Neural cell (in vitro differentiated cells): ENCODE measurements at regions not wholly inside any gene's neighbourhood (a gene's known extent, or its start where the extent isn't known, plus 50 kb on each side); places are given as distances from the start of the nearest gene placed in this dataset.

ENCODE experiments used
- H2AFZ ChIP-seq: fragments of 200-600, 300-800 bp; sonication (generic), shearing (Covaris generic); 2 replicates; pipeline ENCODE4 v1.6.0; 2014; ENCODE audit warnings: low read depth, mild to moderate bottlenecking, antibody characterized with exemption, low read length, moderate library complexity
- H3F3A ChIP-seq: fragments of 200-600 bp; shearing (Covaris generic); 2 replicates; pipeline ENCODE4 v1.6.1; 2016; ENCODE audit warnings: mild to moderate bottlenecking, moderate library complexity, mixed read lengths, antibody characterized with exemption, low read length; ENCODE audit not compliant: insufficient read depth, poor library complexity, severe bottlenecking
- H3K27ac ChIP-seq: fragments of 200-600, 300-800 bp; sonication (generic), shearing (Covaris generic); 2 replicates; pipeline ENCODE4 v1.5.1; 2014; ENCODE audit warnings: mild to moderate bottlenecking, low read length, moderate library complexity
- H3K27me3 ChIP-seq: fragments of 300-800, 200-600 bp; sonication (generic), shearing (Covaris generic); 2 replicates; pipeline ENCODE4 v1.6.0; 2014; ENCODE audit warnings: mild to moderate bottlenecking, low read depth, low read length, moderate library complexity; ENCODE audit not compliant: insufficient read depth
- H3K36me3 ChIP-seq: fragments of 300-800, 200-600 bp; sonication (generic), shearing (Covaris generic); 2 replicates; pipeline ENCODE4 v1.5.1; 2014; ENCODE audit warnings: mild to moderate bottlenecking, antibody characterized with exemption, low read length, moderate library complexity; ENCODE audit not compliant: insufficient read depth
- H3K4me2 ChIP-seq: fragments of 300-800, 200-600 bp; sonication (generic), shearing (Covaris generic); 2 replicates; pipeline ENCODE4 v1.6.0; 2014; ENCODE audit warnings: mild to moderate bottlenecking, low read length
- H3K4me3 ChIP-seq: fragments of 300-800, 200-600 bp; sonication (generic), shearing (Covaris generic); 2 replicates; pipeline ENCODE4 v1.5.1; 2014; ENCODE audit warnings: mild to moderate bottlenecking, low read length, moderate library complexity
- H3K79me2 ChIP-seq: fragments of 200-600 bp; shearing (Covaris generic); replicated peaks from 2 replicates; pipeline ENCODE4 v1.6.0; 2014; ENCODE audit warnings: mild to moderate bottlenecking, low read length, moderate library complexity; ENCODE audit not compliant: insufficient read depth
- H3K9ac ChIP-seq: fragments of 300-800, 200-600 bp; sonication (generic), shearing (Covaris generic); 2 replicates; pipeline ENCODE4 v1.6.1; 2016; ENCODE audit warnings: mild to moderate bottlenecking, low read length, mixed read lengths
- H3K9me2 ChIP-seq: fragments of 200-600 bp; shearing (Covaris generic); 2 replicates; pipeline ENCODE4 v1.6.1; 2016; ENCODE audit warnings: mild to moderate bottlenecking, low read length, mixed read lengths; ENCODE audit not compliant: insufficient read depth
- H3K9me3 ChIP-seq: fragments of 200-600, 300-800 bp; sonication (generic), shearing (Covaris generic); 2 replicates; pipeline ENCODE4 v1.6.1; 2016; ENCODE audit warnings: mild to moderate bottlenecking, mixed run types, low read length, moderate library complexity, mixed read lengths
- H4K20me1 ChIP-seq: fragments of 200-600 bp; shearing (Covaris generic); 2 replicates; pipeline ENCODE4 v1.6.1; 2016; ENCODE audit warnings: mild to moderate bottlenecking, mixed run types; ENCODE audit not compliant: insufficient read depth
- EP300 ChIP-seq: fragments of 450-650 bp; conservative IDR thresholded peaks from 2 replicates; pipeline ENCODE4 v1.6.1; 2014; ENCODE audit warnings: antibody characterized with exemption, mild to moderate bottlenecking, moderate library complexity; ENCODE audit not compliant: poor library complexity, severe bottlenecking
- EZH2 ChIP-seq: fragments of 200-600, 300-800 bp; shearing (Covaris generic), sonication (generic); IDR thresholded peaks from 2 replicates; pipeline ENCODE4 v1.6.1; 2014; ENCODE audit warnings: antibody characterized with exemption, low read length, borderline replicate concordance, mild to moderate bottlenecking; ENCODE audit not compliant: insufficient read depth, poor library complexity, severe bottlenecking
- MXI1 ChIP-seq: fragments of 450-650 bp; conservative IDR thresholded peaks from 2 replicates; pipeline ENCODE4 v1.6.1; 2014; ENCODE audit warnings: antibody characterized with exemption, mild to moderate bottlenecking; ENCODE audit not compliant: poor library complexity, severe bottlenecking
- POLR2AphosphoS5 ChIP-seq: IDR thresholded peaks from 2 replicates; pipeline ENCODE4 v1.6.1; 2012
- RAD21 ChIP-seq: fragments of 450-650 bp; conservative IDR thresholded peaks from 2 replicates; pipeline ENCODE4 v1.6.1; 2014; ENCODE audit warnings: antibody characterized with exemption, mild to moderate bottlenecking, moderate library complexity
- SMC3 ChIP-seq: fragments of 450-650 bp; conservative IDR thresholded peaks from 2 replicates; pipeline ENCODE4 v1.6.1; 2014; ENCODE audit warnings: antibody characterized with exemption, mild to moderate bottlenecking, moderate library complexity; ENCODE audit not compliant: poor library complexity
- TAF1 ChIP-seq: IDR thresholded peaks from 2 replicates; pipeline ENCODE4 v1.6.1; 2012; ENCODE audit warnings: low read depth
- TF ChIP-seq, protein P1 (sequence below): fragments of 450-650 bp; IDR thresholded peaks from 2 replicates; pipeline ENCODE4 v1.5.1; 2014; ENCODE audit warnings: antibody characterized with exemption, mild to moderate bottlenecking, moderate library complexity; ENCODE audit not compliant: poor library complexity, severe bottlenecking
- TF ChIP-seq, protein P2 (sequence below): IDR thresholded peaks from 2 replicates; pipeline ENCODE4 v1.6.1; 2012; ENCODE audit warnings: borderline replicate concordance

DNA sequence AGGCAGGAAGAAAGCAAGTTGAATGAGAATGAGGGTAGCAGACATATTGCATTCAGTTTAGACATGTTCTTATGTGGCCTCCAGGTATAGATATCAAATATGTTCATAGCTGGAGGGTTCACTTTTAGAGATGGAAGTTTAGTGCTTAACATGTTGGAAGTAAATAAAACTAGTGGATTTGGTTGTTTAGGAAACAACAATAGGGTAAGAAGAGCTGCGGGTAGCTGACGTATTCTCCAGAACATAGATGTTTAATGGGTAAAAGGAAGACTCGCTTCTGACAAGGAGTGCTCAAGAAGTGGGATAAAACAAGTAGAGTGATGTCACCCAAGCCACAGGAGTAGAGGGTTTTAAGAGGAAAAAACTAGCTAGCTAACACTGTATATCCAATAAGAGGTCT lies 128.4 kb upstream of the COL21A1 start:
- H3K27me3 ChIP-seq, result no peaks in the 10 kb centered on the region
- H3F3A ChIP-seq, result no peaks in the 10 kb centered on the region
- no peaks in the 10 kb centered on the region for H4K20me1 ChIP-seq
- H3K9me3 ChIP-seq, result no peaks in the 10 kb centered on the region
- no peak overlapping the region for H2AFZ ChIP-seq
- no peak overlapping the region for H3K4me3 ChIP-seq
- H3K79me2 ChIP-seq, result no peaks in the 10 kb centered on the region
- no peaks in the 10 kb centered on the region for H3K36me3 ChIP-seq
- H3K27ac ChIP-seq, result no peak overlapping the region
- TF ChIP-seq, protein P1, sequence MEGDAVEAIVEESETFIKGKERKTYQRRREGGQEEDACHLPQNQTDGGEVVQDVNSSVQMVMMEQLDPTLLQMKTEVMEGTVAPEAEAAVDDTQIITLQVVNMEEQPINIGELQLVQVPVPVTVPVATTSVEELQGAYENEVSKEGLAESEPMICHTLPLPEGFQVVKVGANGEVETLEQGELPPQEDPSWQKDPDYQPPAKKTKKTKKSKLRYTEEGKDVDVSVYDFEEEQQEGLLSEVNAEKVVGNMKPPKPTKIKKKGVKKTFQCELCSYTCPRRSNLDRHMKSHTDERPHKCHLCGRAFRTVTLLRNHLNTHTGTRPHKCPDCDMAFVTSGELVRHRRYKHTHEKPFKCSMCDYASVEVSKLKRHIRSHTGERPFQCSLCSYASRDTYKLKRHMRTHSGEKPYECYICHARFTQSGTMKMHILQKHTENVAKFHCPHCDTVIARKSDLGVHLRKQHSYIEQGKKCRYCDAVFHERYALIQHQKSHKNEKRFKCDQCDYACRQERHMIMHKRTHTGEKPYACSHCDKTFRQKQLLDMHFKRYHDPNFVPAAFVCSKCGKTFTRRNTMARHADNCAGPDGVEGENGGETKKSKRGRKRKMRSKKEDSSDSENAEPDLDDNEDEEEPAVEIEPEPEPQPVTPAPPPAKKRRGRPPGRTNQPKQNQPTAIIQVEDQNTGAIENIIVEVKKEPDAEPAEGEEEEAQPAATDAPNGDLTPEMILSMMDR, result no peak
- TF ChIP-seq TAF1 (no peak), EP300 (no peak), POLR2AphosphoS5 (no peak), SMC3 (no peak), EZH2 (no peak), RAD21 (no peak), MXI1 (no peak)
- TF ChIP-seq, protein P2, sequence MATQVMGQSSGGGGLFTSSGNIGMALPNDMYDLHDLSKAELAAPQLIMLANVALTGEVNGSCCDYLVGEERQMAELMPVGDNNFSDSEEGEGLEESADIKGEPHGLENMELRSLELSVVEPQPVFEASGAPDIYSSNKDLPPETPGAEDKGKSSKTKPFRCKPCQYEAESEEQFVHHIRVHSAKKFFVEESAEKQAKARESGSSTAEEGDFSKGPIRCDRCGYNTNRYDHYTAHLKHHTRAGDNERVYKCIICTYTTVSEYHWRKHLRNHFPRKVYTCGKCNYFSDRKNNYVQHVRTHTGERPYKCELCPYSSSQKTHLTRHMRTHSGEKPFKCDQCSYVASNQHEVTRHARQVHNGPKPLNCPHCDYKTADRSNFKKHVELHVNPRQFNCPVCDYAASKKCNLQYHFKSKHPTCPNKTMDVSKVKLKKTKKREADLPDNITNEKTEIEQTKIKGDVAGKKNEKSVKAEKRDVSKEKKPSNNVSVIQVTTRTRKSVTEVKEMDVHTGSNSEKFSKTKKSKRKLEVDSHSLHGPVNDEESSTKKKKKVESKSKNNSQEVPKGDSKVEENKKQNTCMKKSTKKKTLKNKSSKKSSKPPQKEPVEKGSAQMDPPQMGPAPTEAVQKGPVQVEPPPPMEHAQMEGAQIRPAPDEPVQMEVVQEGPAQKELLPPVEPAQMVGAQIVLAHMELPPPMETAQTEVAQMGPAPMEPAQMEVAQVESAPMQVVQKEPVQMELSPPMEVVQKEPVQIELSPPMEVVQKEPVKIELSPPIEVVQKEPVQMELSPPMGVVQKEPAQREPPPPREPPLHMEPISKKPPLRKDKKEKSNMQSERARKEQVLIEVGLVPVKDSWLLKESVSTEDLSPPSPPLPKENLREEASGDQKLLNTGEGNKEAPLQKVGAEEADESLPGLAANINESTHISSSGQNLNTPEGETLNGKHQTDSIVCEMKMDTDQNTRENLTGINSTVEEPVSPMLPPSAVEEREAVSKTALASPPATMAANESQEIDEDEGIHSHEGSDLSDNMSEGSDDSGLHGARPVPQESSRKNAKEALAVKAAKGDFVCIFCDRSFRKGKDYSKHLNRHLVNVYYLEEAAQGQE, result no peak
- H3K9me2 ChIP-seq, result no peaks in the 10 kb centered on the region
- no peak overlapping the region for H3K4me2 ChIP-seq
- no peak overlapping the region for H3K9ac ChIP-seq

DNA sequence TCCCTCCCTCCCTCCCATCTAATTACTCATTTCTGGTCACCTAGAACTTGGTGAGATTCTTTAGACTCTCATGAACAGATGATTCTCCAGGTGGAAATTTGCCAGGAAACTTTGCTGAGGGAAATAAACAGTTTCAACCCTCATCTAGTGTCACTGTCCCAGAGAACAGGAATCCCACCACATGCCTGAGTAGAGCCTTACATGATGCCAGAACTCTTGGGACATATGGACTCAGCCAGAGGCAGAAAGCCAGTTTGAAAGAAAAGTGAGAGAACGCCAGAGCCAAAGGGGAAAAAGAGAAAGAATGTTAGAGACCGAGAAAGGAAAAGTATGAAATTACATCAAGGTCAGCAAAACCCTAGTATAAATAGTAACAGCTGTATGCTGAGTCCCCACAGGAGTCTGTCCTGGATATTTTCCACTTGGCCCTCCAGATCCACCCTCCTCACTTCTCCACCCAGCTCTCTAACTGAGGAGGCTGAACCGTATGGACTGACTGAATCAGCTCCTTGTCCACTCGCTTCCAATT lies 127.5 kb upstream of the COL21A1 start:
- H3K9ac ChIP-seq, result no peak overlapping the region
- no peaks in the 10 kb centered on the region for H3K27me3 ChIP-seq
- no peak overlapping the region for H3K4me3 ChIP-seq
- no peak overlapping the region for H3K27ac ChIP-seq
- TF ChIP-seq RAD21 (no peak), EP300 (no peak), EZH2 (no peak), TAF1 (no peak), POLR2AphosphoS5 (no peak), SMC3 (no peak), MXI1 (no peak)
- TF ChIP-seq, protein P2, result no peak
- TF ChIP-seq, protein P1, result no peak
- H3K9me2 ChIP-seq, result no peaks in the 10 kb centered on the region
- no peaks in the 10 kb centered on the region for H3K9me3 ChIP-seq
- no peak overlapping the region for H3K4me2 ChIP-seq
- H3K36me3 ChIP-seq, result no peaks in the 10 kb centered on the region
- H2AFZ ChIP-seq, result no peak overlapping the region
- no peaks in the 10 kb centered on the region for H3F3A ChIP-seq
- H3K79me2 ChIP-seq, result no peaks in the 10 kb centered on the region
- H4K20me1 ChIP-seq, result no peaks in the 10 kb centered on the region
